ENCODE measurements at regions not wholly inside any gene's neighbourhood (a gene's known extent, or its start where the extent isn't known, plus 50 kb on each side); places are given as distances from the start of the nearest gene placed in this dataset.
A peak's percentile ranks its signal among the peaks of the same experiment; 100 is the strongest.

DNA sequence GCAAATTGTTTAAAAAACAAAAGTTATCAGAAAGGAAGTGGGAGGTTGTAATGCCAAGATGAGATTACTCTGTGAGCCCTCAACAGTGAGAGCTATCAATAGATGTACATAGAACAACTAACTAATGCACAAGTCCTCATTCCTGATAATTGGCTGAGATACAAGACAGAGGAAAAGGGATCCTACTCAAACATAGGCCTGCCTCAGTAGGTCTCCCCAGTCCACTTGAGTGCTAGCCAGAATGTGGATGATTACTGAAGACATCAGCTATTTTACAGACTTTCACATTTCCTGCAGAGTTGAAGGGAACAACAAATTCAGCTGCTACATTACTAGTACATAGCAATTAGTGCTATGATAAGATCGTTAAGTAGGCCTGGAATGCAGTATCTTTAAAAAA is 981.9 kb downstream of the TUSC7 start:
- no peak for TF ChIP-seq CSRNP3 (CRISPR knock-in tag; IDR thresholded peaks at IDR 0.05)
- TF ChIP-seq SNAI2 (CRISPR knock-in tag; IDR thresholded peaks at IDR 0.05), result no peak
- TF ChIP-seq ISL1 (CRISPR knock-in tag; IDR thresholded peaks at IDR 0.05), result no peak
- TF ChIP-seq ZNF70 (CRISPR knock-in tag; IDR thresholded peaks at IDR 0.05), result no peak
- no peak for TF ChIP-seq ZNF565 (CRISPR knock-in tag; conservative IDR thresholded peaks at IDR 0.05; ENCODE audit: low read depth)
- no peak for TF ChIP-seq OSR1 (CRISPR knock-in tag; IDR thresholded peaks at IDR 0.05)
- no peak for TF ChIP-seq PATZ1 (CRISPR knock-in tag; IDR thresholded peaks at IDR 0.05; ENCODE audit: borderline replicate concordance)
- no peak for TF ChIP-seq ESRRG (CRISPR knock-in tag; IDR thresholded peaks at IDR 0.05)
- no peak for TF ChIP-seq RARB (CRISPR knock-in tag; IDR thresholded peaks at IDR 0.05)
- no peak for TF ChIP-seq CSDC2 (CRISPR knock-in tag; IDR thresholded peaks at IDR 0.05)
- no peak for TF ChIP-seq ZNF8 (CRISPR knock-in tag; IDR thresholded peaks at IDR 0.05)
- TF ChIP-seq, protein P1, sequence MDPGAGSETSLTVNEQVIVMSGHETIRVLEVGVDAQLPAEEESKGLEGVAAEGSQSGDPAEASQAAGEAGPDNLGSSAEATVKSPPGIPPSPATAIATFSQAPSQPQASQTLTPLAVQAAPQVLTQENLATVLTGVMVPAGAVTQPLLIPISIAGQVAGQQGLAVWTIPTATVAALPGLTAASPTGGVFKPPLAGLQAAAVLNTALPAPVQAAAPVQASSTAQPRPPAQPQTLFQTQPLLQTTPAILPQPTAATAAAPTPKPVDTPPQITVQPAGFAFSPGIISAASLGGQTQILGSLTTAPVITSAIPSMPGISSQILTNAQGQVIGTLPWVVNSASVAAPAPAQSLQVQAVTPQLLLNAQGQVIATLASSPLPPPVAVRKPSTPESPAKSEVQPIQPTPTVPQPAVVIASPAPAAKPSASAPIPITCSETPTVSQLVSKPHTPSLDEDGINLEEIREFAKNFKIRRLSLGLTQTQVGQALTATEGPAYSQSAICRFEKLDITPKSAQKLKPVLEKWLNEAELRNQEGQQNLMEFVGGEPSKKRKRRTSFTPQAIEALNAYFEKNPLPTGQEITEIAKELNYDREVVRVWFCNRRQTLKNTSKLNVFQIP (CRISPR knock-in tag; IDR thresholded peaks at IDR 0.05; ENCODE audit: borderline replicate concordance, low read depth), result no peak
- no peak for TF ChIP-seq CREB5 (CRISPR knock-in tag; IDR thresholded peaks at IDR 0.05; ENCODE audit: low read depth)
- TF ChIP-seq, protein P2, sequence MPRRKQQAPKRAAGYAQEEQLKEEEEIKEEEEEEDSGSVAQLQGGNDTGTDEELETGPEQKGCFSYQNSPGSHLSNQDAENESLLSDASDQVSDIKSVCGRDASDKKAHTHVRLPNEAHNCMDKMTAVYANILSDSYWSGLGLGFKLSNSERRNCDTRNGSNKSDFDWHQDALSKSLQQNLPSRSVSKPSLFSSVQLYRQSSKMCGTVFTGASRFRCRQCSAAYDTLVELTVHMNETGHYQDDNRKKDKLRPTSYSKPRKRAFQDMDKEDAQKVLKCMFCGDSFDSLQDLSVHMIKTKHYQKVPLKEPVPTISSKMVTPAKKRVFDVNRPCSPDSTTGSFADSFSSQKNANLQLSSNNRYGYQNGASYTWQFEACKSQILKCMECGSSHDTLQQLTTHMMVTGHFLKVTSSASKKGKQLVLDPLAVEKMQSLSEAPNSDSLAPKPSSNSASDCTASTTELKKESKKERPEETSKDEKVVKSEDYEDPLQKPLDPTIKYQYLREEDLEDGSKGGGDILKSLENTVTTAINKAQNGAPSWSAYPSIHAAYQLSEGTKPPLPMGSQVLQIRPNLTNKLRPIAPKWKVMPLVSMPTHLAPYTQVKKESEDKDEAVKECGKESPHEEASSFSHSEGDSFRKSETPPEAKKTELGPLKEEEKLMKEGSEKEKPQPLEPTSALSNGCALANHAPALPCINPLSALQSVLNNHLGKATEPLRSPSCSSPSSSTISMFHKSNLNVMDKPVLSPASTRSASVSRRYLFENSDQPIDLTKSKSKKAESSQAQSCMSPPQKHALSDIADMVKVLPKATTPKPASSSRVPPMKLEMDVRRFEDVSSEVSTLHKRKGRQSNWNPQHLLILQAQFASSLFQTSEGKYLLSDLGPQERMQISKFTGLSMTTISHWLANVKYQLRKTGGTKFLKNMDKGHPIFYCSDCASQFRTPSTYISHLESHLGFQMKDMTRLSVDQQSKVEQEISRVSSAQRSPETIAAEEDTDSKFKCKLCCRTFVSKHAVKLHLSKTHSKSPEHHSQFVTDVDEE (CRISPR knock-in tag; IDR thresholded peaks at IDR 0.05), result no peak
- no peak for TF ChIP-seq ARNTL (CRISPR knock-in tag; IDR thresholded peaks at IDR 0.05; ENCODE audit: borderline replicate concordance, low read depth)
- TF ChIP-seq BACH2 (CRISPR knock-in tag; IDR thresholded peaks at IDR 0.05; ENCODE audit: borderline replicate concordance), result no peak
- no peak for ATAC-seq

DNA sequence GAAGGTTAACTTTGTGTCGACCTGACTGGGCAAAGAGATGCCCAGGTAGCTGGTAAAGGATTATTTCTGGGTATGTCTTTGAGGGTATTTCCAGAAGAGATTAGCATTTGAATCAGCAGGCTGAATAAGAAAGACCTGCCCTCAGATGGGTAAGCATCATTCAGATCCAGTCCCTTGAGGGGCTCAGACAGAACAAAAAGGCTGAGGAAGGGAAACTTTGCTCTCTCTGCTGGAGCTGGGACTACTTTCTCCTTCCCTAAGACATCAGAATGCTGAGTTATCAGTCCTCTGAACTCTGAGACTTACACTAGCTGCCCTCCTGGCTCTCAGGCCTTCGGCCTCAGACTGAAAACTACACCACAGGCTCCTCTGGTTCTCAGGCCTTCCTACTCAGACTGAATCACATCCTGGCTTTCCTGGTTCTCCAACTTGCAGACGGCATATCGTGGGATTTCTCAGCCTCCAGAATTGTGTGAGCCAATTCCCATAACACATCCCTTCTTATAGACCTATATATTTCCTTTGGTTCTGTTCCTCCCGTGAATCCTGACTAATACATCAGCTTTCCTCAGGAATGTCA is 982.9 kb downstream of the TUSC7 start:
- TF ChIP-seq PPARA (CRISPR knock-in tag; IDR thresholded peaks at IDR 0.05; ENCODE audit: borderline replicate concordance) (no peak), OSR1 (CRISPR knock-in tag; IDR thresholded peaks at IDR 0.05) (no peak), ZC3H10 (CRISPR knock-in tag; IDR thresholded peaks at IDR 0.05) (no peak), GLIS3 (CRISPR knock-in tag; IDR thresholded peaks at IDR 0.05) (no peak)
- TF ChIP-seq, protein P2 (CRISPR knock-in tag; IDR thresholded peaks at IDR 0.05), result no peak
- peak; percentile 30; the same call in 2 of the 3 replicates for ATAC-seq

Data from SK-N-SH treated with all-trans-retinoic acid at 6 μM for 48 hours (cell line).